Sigmoid colon (tissue), 6 donors: ENCODE measurements at regions not wholly inside any gene's neighbourhood (a gene's known extent, or its start where the extent isn't known, plus 50 kb on each side); places are given as distances from the start of the nearest gene placed in this dataset.

Source experiments
- DNase-seq: peaks from one replicate; pipeline ENCODE4 v3.0.0-alpha.2; 2019
- H3K27ac ChIP-seq, 4 donors: fragments of 200-600 bp; sonication (generic); one replicate each; pipeline ENCODE4 v1.5.1; 2016 to 2019; ENCODE audit warnings: mild to moderate bottlenecking in 1 of 4
- H3K27me3 ChIP-seq, 3 donors: fragments of 200-600 bp; sonication (generic); one replicate each; pipeline ENCODE4 v1.5.1; 2019; ENCODE audit warnings: mild to moderate bottlenecking in 1 of 3
- H3K36me3 ChIP-seq, 4 donors: fragments of 200-600 bp; sonication (generic); one replicate each; pipeline ENCODE4 v1.5.1; 2016 to 2019
- H3K4me1 ChIP-seq, 4 donors: fragments of 200-600 bp; sonication (generic); one replicate each; pipeline ENCODE4 v1.5.1; 2017 to 2019
- H3K4me3 ChIP-seq, 4 donors: fragments of 200-600 bp; sonication (generic); one replicate each; pipeline ENCODE4 v1.5.1; 2017 to 2019; ENCODE audit warnings: mild to moderate bottlenecking in 2 of 4, moderate library complexity in 1 of 4
- H3K9me3 ChIP-seq, 4 donors: fragments of 200-600 bp in 3 of 4; sonication (generic) in 3 of 4; one replicate each; pipeline versions ENCODE4 v1.5.1 to v1.6.1; 2013 to 2019
- CTCF ChIP-seq, 4 experiments: fragments of 450-650 bp in 3 of 4; fragments of 200-600 bp in 1 of 4; IDR thresholded peaks; one replicate each; pipeline ENCODE4 v1.5.1; 2016 to 2019; ENCODE audit warnings: antibody characterized with exemption in 4 of 4, mild to moderate bottlenecking in 3 of 4, moderate library complexity in 2 of 4
- EP300 ChIP-seq, 4 donors: sonication (generic); formaldehyde crosslinking; IDR thresholded peaks; one replicate each; pipeline ENCODE4 v1.6.1; 2017; ENCODE audit warnings: antibody characterized with exemption in 4 of 4
- POLR2A ChIP-seq, 2 donors: fragments of 450-650 bp; IDR thresholded peaks; one replicate each; pipeline ENCODE4 v1.6.1; 2016; ENCODE audit warnings: antibody characterized with exemption in 2 of 2, mild to moderate bottlenecking in 2 of 2, moderate library complexity in 2 of 2
- POLR2AphosphoS5 ChIP-seq, 4 donors: sonication (generic); formaldehyde crosslinking; IDR thresholded peaks; one replicate each; pipeline ENCODE4 v1.6.1; 2017; ENCODE audit warnings: antibody characterized with exemption in 4 of 4
- WGBS, 2 donors: extraction: QIAGEN DNeasy Blood & Tissue Kit; methylation state at CpG; one replicate each; pipeline ENCODE4 v1.1.7; 2013; 5-methylcytosine and 5-hydroxymethylcytosine counted together
- intact Hi-C: fragments of 100-400 bp; cut with DNase I; formaldehyde crosslinking; loops from one replicate; pipeline ENCODE4 v1.15.1; 2023
- donor health status: healthy with polysubstance abuse.
- donor health status: healthy.

GRCh38 chr2:150417278-150417677 lies 70.2 kb downstream of the RND3 start:
- no peaks in the 10 kb centered on the region for H3K36me3 ChIP-seq
- no peak for DNase-seq
- intact Hi-C loops = no loop called here
- H3K4me3 ChIP-seq = no peak overlapping the region
- 92 to 93% methylated on average over 3 of the region's 3 CpGs for WGBS, 2 donors
- no peaks in the 10 kb centered on the region for H3K27me3 ChIP-seq
- no peaks in the 10 kb centered on the region for H3K4me1 ChIP-seq
- no peak overlapping the region for H3K27ac ChIP-seq
- TF ChIP-seq CTCF (IDR thresholded peaks at IDR 0.05) (no peak), POLR2AphosphoS5 (IDR thresholded peaks at IDR 0.05) (no peak), POLR2A (IDR thresholded peaks at IDR 0.05) (no peak), EP300 (IDR thresholded peaks at IDR 0.05) (no peak)
- no peaks in the 10 kb centered on the region for H3K9me3 ChIP-seq

GRCh38 chr2:150415022-150415421 lies 72.4 kb downstream of the RND3 start:
- no peak for DNase-seq
- Histone ChIP-seq H3K4me1 (no peaks in the 10 kb centered on the region), H3K27ac (no peak overlapping the region), H3K4me3 (no peak overlapping the region), H3K36me3 (no peaks in the 10 kb centered on the region), H3K9me3 (no peaks in the 10 kb centered on the region), H3K27me3 (no peaks in the 10 kb centered on the region)
- intact Hi-C loops = no loop called here
- TF ChIP-seq CTCF (IDR thresholded peaks at IDR 0.05) (no peak), POLR2A (IDR thresholded peaks at IDR 0.05) (no peak), EP300 (IDR thresholded peaks at IDR 0.05) (no peak), POLR2AphosphoS5 (IDR thresholded peaks at IDR 0.05) (no peak)

- no peak for TF ChIP-seq EP300 (IDR thresholded peaks at IDR 0.05)
- TF ChIP-seq POLR2A (IDR thresholded peaks at IDR 0.05) = no peak
- TF ChIP-seq POLR2AphosphoS5 (IDR thresholded peaks at IDR 0.05) = no peak
- no peak for TF ChIP-seq CTCF (IDR thresholded peaks at IDR 0.05)
- no peaks in the 10 kb centered on the region for H3K36me3 ChIP-seq
- no peak overlapping the region for H3K27ac ChIP-seq
- no peaks in the 10 kb centered on the region for H3K9me3 ChIP-seq
- WGBS, 2 donors = 83 to 87% methylated on average over 2 of the region's 2 CpGs
- H3K4me1 ChIP-seq = no peaks in the 10 kb centered on the region
- no peak overlapping the region for H3K4me3 ChIP-seq
- no peaks in the 10 kb centered on the region for H3K27me3 ChIP-seq
- intact Hi-C loops = no loop called here
- no peak for DNase-seq
These were observed 73.6 kb downstream of the RND3 start for GRCh38 chr2:150413910-150414309.

GRCh38 chr2:150413366-150413765 lies 74.1 kb downstream of the RND3 start:
- 94 to 97% methylated on average over 7 of the region's 7 CpGs for WGBS, 2 donors
- no peak for DNase-seq
- Histone ChIP-seq H3K4me1 (peaks cover 0 to 2% (median 0%) of the 10 kb centered on the region in 4 donors), H3K9me3 (no peaks in the 10 kb centered on the region), H3K36me3 (no peaks in the 10 kb centered on the region), H3K27ac (no peak overlapping the region), H3K27me3 (no peaks in the 10 kb centered on the region), H3K4me3 (no peak overlapping the region)
- intact Hi-C loops = no loop called here
- TF ChIP-seq EP300 (IDR thresholded peaks at IDR 0.05) (no peak), CTCF (IDR thresholded peaks at IDR 0.05) (no peak), POLR2A (IDR thresholded peaks at IDR 0.05) (no peak), POLR2AphosphoS5 (IDR thresholded peaks at IDR 0.05) (no peak)

- TF ChIP-seq EP300 (IDR thresholded peaks at IDR 0.05) (no peak), POLR2AphosphoS5 (IDR thresholded peaks at IDR 0.05) (no peak), POLR2A (IDR thresholded peaks at IDR 0.05) (no peak), CTCF (IDR thresholded peaks at IDR 0.05) (no peak)
- intact Hi-C loops = no loop called here
- no peaks in the 10 kb centered on the region for H3K27me3 ChIP-seq
- H3K27ac ChIP-seq = no peak overlapping the region
- no peaks in the 10 kb centered on the region for H3K9me3 ChIP-seq
- no peak for DNase-seq
- WGBS, 2 donors = 93 to 95% methylated on average over 3 of the region's 3 CpGs
- no peaks in the 10 kb centered on the region for H3K36me3 ChIP-seq
- no peak overlapping the region for H3K4me3 ChIP-seq
- peaks cover 0 to 5% (median 0%) of the 10 kb centered on the region in 4 donors for H3K4me1 ChIP-seq
These were observed 76.7 kb downstream of the RND3 start for GRCh38 chr2:150410809-150411208.
